ENCODE measurements at regions not wholly inside any gene's neighbourhood (a gene's known extent, or its start where the extent isn't known, plus 50 kb on each side); places are given as distances from the start of the nearest gene placed in this dataset.
"Not testable (repeated sequence)": the region's sequence is repeated elsewhere in the genome, so short reads cannot be mapped to it uniquely, and the experiment has no call there.

DNA sequence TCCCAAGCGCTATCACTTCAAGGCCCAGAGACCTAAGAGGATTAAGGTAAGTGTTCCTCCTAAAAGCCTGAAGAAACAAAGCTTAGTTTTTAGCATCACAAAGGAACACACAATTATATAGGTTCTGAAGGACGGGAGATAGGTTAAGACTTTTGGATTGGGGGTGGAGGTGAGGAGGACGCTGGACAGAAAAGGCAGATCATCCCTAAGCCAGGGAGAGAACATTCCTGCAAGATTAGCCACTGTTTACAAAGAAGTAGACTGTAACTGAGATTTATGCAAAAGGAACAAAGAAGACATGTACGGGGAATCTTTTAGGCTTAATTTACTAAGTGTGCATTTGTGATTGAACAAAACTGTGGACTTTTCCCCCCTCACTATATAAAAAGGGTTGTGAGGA, 184.1 kb upstream of the IRX5 start:
- Histone ChIP-seq H3K27ac (no peak overlapping the region), H2AFZ (ENCODE audit: low read depth) (no peak overlapping the region), H4K20me1 (ENCODE audit: insufficient read depth) (no peaks in the 10 kb centered on the region), H3K4me1 (ENCODE audit: low read depth, poor library complexity, severe bottlenecking) (no peaks in the 10 kb centered on the region), H3K4me3 (IDR thresholded peaks at IDR 0.05; ENCODE audit: insufficient read depth, low read depth, low read length) (no peak overlapping the region), H3K9ac (no peak overlapping the region), H3K79me2 (ENCODE audit: insufficient read depth, low read depth) (no peaks in the 10 kb centered on the region), H3K4me2 (no peak overlapping the region), H3K27me3 (ENCODE audit: insufficient read depth, low read depth) (no peaks in the 10 kb centered on the region), H3K36me3 (ENCODE audit: insufficient read depth) (no peaks in the 10 kb centered on the region)
- no peak for TF ChIP-seq CTCF (conservative IDR thresholded peaks at IDR 0.05; ENCODE audit: low read depth, low read length)

DNA sequence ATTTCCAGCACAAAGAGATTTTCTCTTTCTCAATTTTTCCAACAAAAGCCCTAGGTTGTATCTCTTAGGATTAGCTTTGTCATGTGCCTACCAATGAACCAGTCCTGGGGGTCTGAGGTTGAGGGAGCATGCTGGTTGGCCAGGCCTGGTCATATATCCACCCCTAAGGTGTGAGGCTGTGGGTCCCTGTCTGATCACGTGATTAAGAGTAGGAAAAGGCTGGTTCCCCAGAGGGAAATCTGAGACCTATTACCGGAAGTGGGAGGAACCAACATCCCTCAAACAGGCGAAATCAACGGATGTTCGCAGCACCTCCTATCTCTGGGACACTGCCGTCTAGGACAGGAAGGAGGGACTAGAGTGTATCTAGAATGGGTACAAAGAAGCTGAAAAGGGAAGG, 185.7 kb upstream of the IRX5 start:
- H4K20me1 ChIP-seq (ENCODE audit: insufficient read depth) = no peaks in the 10 kb centered on the region
- no peak overlapping the region for H3K9ac ChIP-seq
- no peak overlapping the region for H3K4me2 ChIP-seq
- H3K79me2 ChIP-seq (ENCODE audit: insufficient read depth, low read depth) = no peaks in the 10 kb centered on the region
- no peaks in the 10 kb centered on the region for H3K4me1 ChIP-seq (ENCODE audit: low read depth, poor library complexity, severe bottlenecking)
- no peaks in the 10 kb centered on the region for H3K36me3 ChIP-seq (ENCODE audit: insufficient read depth)
- no peak overlapping the region for H2AFZ ChIP-seq (ENCODE audit: low read depth)
- TF ChIP-seq CTCF (conservative IDR thresholded peaks at IDR 0.05; ENCODE audit: low read depth, low read length) = no peak
- H3K27me3 ChIP-seq (ENCODE audit: insufficient read depth, low read depth) = no peaks in the 10 kb centered on the region
- H3K27ac ChIP-seq = no peak overlapping the region
- no peak overlapping the region for H3K4me3 ChIP-seq (IDR thresholded peaks at IDR 0.05; ENCODE audit: insufficient read depth, low read depth, low read length)

- Histone ChIP-seq H3K36me3 (ENCODE audit: insufficient read depth) (no peaks in the 10 kb centered on the region), H3K27me3 (ENCODE audit: insufficient read depth, low read depth) (no peaks in the 10 kb centered on the region), H3K4me3 (IDR thresholded peaks at IDR 0.05; ENCODE audit: insufficient read depth, low read depth, low read length) (no peak overlapping the region), H4K20me1 (ENCODE audit: insufficient read depth) (no peaks in the 10 kb centered on the region), H3K79me2 (ENCODE audit: insufficient read depth, low read depth) (no peaks in the 10 kb centered on the region), H3K27ac (no peak overlapping the region), H3K4me1 (ENCODE audit: low read depth, poor library complexity, severe bottlenecking) (no peaks in the 10 kb centered on the region), H2AFZ (ENCODE audit: low read depth) (no peak overlapping the region), H3K4me2 (no peak overlapping the region), H3K9ac (no peak overlapping the region)
- TF ChIP-seq CTCF (conservative IDR thresholded peaks at IDR 0.05; ENCODE audit: low read depth, low read length) = no peak
These were observed 188.2 kb upstream of the IRX5 start for GRCh38 chr16:54742436-54742835.

GRCh38 chr16:54739381-54739780, 191.3 kb upstream of the IRX5 start:
- Histone ChIP-seq H3K79me2 (ENCODE audit: insufficient read depth, low read depth) (no peaks in the 10 kb centered on the region), H3K4me1 (ENCODE audit: low read depth, poor library complexity, severe bottlenecking) (no peaks in the 10 kb centered on the region), H3K4me2 (no peak overlapping the region), H3K27me3 (ENCODE audit: insufficient read depth, low read depth) (no peaks in the 10 kb centered on the region), H3K9ac (no peak overlapping the region), H3K27ac (no peak overlapping the region), H4K20me1 (ENCODE audit: insufficient read depth) (no peaks in the 10 kb centered on the region), H2AFZ (ENCODE audit: low read depth) (no peak overlapping the region), H3K36me3 (ENCODE audit: insufficient read depth) (no peaks in the 10 kb centered on the region), H3K4me3 (IDR thresholded peaks at IDR 0.05; ENCODE audit: insufficient read depth, low read depth, low read length) (no peak overlapping the region)
- no peak for TF ChIP-seq CTCF (conservative IDR thresholded peaks at IDR 0.05; ENCODE audit: low read depth, low read length)

GRCh38 chr16:54734156-54734555, 196.5 kb upstream of the IRX5 start:
- Histone ChIP-seq H3K9ac (no peak overlapping the region), H3K4me1 (ENCODE audit: low read depth, poor library complexity, severe bottlenecking) (no peaks in the 10 kb centered on the region), H3K27me3 (ENCODE audit: insufficient read depth, low read depth) (no peaks in the 10 kb centered on the region), H3K27ac (no peak overlapping the region), H3K4me3 (IDR thresholded peaks at IDR 0.05; ENCODE audit: insufficient read depth, low read depth, low read length) (no peak overlapping the region), H2AFZ (ENCODE audit: low read depth) (no peak overlapping the region), H3K36me3 (ENCODE audit: insufficient read depth) (no peaks in the 10 kb centered on the region), H4K20me1 (ENCODE audit: insufficient read depth) (no peaks in the 10 kb centered on the region), H3K79me2 (ENCODE audit: insufficient read depth, low read depth) (no peaks in the 10 kb centered on the region), H3K4me2 (no peak overlapping the region)
- no peak for TF ChIP-seq CTCF (conservative IDR thresholded peaks at IDR 0.05; ENCODE audit: low read depth, low read length)

- not testable (repeated sequence) for H3K79me2 ChIP-seq (ENCODE audit: insufficient read depth, low read depth); H3K27me3 ChIP-seq (ENCODE audit: insufficient read depth, low read depth); H3K4me2 ChIP-seq; H3K4me3 ChIP-seq (IDR thresholded peaks at IDR 0.05; ENCODE audit: insufficient read depth, low read depth, low read length); H3K27ac ChIP-seq; H3K36me3 ChIP-seq (ENCODE audit: insufficient read depth); H3K4me1 ChIP-seq (ENCODE audit: low read depth, poor library complexity, severe bottlenecking); H4K20me1 ChIP-seq (ENCODE audit: insufficient read depth); H3K9ac ChIP-seq; H2AFZ ChIP-seq (ENCODE audit: low read depth)
These were observed 203.0 kb upstream of the IRX5 start for GRCh38 chr16:54727696-54728095.
